NCI-H524 treated with DMSO at 0.1 percent for 48 hours (cell line): ENCODE measurements at regions not wholly inside any gene's neighbourhood (a gene's known extent, or its start where the extent isn't known, plus 50 kb on each side); places are given as distances from the start of the nearest gene placed in this dataset.

Experiments
- DNase-seq: peaks from one replicate; lab custom pipeline; 2025; lab: John Stamatoyannopoulos, UW

DNA sequence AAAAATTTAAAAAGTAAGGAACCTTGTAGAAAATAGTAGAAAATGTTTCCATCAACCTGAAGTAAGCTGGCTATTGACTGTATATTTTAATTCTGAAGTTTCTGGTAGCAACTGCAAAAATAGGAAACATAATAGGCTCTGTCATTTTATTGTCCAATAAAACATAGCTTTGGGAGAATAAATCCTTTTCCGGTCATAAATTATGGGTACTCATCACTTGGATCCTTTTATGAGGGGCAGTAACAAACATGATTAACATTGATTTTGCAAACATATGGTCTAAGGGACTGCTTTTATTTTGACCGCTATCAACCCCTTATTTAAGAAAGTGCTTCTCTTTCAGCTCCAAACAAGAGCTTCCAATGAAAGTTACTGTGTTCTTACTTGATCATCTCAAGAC lies 495.9 kb upstream of the ANKRD30A start:
- DNase-seq, result no peak

DNA sequence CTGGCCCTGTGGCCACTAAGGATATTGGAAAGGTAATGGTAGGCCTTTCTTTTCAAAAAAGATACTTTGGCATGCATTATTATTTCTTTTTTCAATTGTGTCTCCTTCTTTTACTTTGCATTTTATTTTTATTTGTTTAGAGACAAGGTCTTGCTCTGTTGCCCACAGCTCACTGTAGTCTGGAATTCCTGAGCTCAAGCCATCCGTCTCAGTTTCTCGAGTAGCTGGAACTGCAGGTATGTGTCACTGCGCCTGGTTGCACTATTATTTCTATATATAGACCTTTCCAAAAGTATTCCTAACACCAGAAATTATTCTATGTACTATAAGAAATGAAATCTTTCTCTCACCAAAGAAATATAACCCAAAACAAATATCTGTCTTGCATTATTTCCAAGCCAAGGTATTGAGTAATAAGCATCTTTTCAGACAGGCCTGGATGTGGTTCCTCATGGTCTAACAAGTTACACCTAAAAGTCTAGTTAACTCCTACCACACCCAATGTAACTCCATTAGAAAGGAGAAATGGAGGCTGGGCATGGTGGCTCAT lies 500.8 kb upstream of the ANKRD30A start:
- DNase-seq, result no peak

DNA sequence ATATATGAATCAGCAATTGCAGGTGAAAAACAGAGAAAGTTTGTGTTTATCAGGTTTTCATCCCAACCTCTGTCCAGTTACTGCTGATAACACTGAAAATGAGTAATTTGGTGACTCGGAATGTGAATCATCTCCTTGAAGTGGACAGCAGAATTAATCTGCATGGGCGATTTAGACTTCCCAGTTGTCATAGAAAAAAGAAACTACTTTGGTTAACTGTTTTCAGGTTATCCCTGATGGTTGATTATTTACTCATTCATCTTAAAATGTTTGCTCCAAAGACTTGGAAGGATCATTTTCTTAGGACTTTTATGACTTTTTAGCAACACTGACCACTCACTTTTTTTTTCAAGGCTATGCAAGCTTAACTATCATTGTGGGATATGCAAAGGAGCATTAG lies 504.1 kb upstream of the ANKRD30A start:
- DNase-seq, result no peak

DNA sequence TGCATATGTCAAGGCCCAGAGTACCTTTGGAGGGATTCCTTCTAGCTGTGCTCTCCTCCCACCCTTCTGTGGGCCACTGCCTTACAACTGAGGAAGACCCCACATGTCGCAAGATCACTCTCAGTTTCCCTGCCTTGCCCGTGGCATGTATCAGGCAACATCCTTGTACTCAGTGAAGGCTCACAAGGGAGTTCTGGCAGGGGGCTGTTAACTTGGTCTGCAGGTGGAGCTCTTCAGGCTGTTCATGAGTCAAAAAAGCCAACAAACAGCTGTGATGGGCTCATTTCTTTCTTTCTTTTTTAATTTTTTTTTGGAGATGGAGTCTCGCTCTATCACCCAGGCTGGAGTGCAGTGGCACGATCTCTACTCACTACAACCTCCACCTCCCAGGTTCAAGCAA lies 513.0 kb upstream of the ANKRD30A start:
- DNase-seq, result no peak

DNA sequence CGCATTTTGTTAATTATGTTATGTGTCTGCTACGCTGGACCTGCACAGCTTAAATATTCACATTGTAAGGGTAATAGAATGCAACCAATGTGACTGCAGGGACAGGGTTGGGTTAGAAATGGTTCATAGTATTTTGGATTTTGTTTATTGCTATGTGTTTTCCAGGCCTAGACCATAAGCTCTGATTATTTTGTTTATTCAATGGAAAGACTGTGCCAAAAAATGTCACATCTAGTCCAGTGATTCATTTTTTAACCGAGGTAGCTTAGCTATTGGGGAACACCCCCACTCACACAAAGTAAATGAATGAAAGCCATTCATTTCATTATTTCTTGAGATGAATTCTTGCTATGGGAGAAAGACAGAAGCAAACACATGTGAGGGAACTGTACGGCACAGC lies 516.5 kb upstream of the ANKRD30A start:
- DNase-seq, result no peak

DNA sequence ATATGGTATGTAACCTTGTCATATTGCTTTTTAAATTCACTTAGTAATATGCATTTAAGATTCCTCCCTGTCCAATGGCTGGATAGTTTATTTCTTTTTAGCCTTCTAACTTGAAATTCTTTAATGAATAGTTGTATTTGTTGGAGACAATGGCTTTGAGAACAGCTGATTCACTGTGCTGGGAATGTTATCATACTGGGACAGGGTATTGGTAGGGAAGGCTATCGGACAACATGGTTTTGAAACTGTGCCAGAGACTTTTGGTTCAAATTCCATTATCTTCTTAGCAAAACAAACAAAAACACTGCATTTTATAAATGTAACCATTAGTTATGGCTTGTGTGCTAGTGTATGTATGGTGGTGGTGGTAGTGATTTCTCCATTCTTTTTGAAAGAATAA lies 517.1 kb upstream of the ANKRD30A start:
- no peak for DNase-seq

DNA sequence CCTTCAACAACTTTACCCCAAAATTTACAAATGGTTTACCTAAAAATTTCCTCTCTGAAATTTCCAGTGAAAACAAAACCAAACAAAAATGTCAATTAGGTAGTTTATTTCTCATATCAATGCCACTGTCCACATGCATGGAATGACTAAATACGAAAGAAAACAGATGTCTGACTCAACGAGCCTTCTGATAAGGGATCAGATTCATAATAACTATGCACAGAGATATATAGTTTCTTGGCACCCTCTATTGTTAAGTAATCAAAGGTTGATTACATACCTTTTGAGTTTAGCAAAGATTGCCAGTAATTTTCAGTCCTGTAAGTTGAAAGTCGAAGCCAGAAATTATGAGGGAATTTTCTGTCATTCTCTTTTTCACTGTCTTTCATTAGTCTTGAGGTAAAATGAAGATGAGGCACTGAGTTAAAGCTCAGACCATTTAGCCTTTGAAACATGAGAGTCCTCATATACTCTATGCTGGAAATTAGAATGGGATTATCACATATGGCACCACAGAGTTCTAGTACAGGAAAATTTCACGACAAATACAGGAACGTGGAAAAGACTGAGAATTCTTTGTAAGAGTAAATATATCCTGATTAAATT lies 519.1 kb upstream of the ANKRD30A start:
- no peak for DNase-seq

DNA sequence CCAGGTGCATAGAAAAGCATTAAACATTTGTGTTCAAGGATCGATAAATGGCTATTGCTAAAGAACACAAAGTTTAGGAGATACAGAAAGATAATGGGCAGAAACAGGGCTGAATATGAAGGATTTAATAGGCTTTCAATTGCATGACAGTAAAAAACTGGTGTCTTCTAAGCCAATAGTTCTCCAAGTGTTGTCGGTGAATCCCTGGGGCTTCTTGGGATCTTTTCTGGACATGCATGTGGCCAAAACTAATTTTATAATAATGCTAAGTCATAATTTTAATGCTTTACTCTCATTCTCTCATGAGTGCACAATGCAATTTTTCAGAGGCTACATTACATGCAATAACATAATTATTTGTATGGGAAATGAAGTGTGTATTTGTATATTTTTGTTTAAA lies 521.1 kb upstream of the ANKRD30A start:
- DNase-seq, result no peak

DNA sequence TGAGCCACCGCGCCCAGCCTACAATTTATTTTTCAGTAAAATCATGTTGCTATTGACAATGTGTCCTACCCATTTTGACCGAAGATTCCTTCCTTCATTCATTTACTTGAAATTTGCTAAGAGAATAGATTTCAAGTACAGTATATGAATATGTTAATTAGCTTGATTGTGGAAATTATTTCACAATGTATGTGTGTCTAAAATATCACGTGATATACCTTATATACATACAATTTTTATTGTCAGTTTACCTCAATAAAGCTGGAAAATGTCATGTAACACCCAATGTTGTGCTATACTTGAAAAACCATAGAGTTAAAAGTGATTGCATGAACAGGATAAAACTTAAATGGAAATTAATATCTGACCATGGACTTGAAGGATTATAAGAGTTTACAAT lies 521.7 kb upstream of the ANKRD30A start:
- no peak for DNase-seq

DNA sequence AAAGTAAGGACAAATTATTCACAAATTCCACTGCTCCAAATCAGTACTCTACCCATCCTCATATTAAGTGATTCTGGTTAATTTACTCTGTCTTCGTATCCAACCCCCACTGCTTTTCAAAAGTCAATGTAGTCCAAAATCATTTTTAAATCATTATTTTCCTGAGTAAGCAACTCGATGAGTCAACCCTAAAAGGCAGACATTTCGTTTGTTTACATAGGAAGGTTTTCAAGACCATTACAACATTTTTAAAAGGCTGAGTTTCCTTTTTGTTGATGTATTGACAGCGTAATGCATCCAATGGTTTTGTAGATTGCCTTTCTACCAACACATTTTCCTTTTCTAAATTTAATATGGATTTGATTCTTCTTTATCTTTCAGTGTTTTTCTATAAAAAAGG lies 523.0 kb upstream of the ANKRD30A start:
- no peak for DNase-seq

DNA sequence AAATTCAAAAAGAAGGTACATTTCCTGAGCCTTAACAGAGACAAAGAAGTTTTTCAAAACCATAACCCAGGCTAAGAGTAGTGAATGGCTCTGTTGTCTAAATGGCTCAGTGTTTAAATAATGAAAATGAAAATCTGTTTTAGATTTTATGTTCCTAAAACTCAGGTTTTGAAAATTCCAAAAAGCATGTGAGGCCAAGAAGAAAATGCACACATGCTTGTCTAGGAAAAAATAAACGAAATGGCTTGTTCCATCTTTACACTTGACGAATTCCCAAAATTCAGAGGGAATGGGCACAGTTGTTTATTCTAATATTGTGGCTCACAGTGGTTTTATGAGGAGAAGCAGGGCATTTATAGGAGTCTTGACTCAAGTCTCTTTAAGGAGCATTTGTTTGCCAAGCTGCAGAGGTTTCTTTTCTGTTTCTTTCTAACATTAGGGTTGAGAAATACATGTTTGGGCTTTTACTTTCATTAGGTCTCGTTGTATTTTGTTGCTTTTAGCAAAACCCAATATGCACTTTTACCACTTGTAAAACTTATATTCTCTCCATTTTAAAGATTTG lies 527.6 kb upstream of the ANKRD30A start:
- DNase-seq, result no peak

DNA sequence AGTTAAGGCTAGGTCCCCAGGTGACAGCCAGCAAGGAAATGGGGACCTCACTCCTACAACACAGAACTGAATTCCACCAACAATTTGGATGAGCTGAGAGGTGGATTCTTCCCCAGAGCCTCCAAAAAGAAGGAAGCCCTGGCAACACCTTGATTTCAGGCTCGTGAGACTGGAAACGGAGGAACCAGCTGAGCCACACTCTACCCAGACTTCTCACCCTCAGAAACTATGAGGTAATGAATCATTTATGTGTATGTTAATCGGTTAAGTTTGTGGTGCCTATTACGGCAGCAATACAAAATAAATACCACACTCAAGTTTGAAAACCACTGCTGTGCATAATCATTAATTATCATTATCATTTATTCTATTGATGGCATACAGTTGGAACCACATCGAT lies 532.4 kb upstream of the ANKRD30A start:
- no peak for DNase-seq

DNA sequence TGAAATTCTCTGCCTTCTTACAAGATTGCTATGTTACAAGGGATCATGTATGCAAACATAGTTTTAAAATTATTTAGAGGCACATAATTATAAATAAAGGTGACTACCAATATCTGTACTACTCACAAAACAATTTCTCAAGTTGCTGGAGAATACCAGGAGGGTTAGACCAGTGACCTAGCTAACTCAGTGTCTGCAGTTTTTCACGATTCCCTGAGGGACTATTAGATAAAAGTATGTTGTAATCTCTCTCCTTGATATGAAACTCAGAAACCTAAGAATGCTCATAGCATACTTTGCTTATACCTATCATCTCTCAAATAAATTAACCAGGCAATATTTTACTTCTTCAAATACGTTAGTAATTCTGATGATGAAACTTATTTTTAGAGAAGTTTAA lies 534.0 kb upstream of the ANKRD30A start:
- DNase-seq, result no peak

DNA sequence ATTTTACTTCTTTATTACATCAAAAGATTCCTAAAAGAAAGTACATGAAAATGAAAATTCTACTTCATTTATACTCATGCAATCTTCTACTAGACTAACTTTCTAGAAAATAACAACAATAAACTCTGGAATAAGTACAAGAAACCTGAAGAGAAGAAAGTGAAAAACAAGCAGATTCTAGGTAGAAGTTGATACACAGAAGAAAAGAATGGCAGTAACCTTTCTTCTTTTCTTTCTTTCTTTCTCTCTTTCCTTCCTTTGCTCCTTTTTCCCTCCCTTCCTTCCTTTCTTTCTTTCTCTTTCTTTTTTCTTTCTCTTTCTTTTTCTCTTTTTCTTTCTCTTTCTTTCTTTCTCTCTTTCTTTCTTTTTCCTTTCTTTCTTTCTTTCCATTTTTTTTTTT lies 541.7 kb upstream of the ANKRD30A start:
- DNase-seq, result no peak

DNA sequence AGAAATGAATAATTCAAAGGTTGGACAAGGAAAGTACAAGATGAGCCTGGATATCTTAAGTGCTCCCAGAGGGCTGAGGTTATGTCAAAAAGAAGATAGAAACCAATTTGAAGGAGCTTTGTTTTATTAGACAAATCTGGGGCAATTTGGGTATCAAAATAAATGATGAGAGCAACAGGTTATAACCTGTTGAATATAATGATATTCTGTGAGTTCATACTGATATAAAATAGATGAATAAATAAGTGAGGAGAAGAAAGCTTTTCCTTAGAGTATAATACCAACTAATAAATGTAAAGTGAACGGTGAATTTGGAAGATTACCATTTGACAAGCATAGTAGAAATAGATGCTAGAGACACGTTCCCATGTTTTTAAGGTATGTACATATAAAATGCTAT lies 544.2 kb upstream of the ANKRD30A start:
- no peak for DNase-seq

DNA sequence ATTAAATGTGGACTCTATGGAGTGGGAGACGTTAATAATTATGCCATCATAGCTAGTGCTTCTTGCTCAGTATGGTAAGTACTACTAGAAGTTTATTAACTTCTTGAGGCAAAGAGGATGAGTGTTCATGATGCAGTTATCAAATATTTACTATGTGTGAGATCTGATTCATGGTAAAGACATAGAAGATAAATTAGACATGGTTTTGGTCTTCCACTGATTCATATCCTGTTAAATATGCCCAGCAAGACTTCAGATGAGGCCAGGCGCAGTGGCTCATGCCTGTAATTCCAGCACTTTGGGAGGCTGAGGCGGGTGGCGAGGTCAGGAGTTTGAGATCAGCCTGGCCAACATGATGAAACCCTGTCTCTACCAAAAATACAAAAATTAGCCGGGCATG lies 547.1 kb upstream of the ANKRD30A start:
- DNase-seq, result no peak

DNA sequence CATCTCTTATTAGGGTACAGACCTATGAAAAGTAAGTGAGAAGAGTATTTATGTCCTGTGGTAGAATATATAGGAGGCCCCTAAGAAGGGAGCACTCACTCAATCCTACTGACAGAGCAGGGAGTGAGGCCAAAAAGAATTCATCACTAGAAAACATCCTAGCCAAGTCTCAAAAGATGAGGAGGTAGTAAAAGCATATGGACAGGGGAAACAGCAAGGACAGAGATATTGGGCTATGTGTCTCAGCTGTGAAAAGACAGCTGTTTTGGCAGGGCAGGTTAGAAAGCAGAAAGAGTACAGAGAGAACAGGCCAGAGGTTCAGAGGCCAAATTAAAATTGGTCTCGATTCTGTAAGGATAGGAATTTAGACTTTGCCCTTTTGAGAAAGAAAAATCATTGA lies 548.3 kb upstream of the ANKRD30A start:
- DNase-seq, result no peak

DNA sequence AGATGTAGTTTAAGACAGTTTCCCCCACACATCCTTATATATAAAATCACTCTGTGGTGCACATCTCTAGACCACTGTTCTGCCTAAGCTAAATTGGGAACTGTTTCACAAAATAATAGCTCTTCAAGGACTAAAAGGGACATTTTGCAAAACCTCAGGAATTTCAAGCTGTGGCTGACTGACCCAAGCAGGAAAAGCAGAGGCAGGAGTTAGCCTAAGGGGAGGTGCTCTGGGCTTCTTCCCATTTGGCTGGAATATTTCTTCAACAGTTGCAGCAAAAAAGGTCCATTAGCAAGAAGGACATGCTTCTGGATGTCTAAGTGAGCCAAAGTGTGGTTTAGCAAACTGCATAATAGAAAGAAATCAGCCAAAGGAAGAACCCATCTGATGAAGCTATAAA lies 551.2 kb upstream of the ANKRD30A start:
- DNase-seq, result no peak

DNA sequence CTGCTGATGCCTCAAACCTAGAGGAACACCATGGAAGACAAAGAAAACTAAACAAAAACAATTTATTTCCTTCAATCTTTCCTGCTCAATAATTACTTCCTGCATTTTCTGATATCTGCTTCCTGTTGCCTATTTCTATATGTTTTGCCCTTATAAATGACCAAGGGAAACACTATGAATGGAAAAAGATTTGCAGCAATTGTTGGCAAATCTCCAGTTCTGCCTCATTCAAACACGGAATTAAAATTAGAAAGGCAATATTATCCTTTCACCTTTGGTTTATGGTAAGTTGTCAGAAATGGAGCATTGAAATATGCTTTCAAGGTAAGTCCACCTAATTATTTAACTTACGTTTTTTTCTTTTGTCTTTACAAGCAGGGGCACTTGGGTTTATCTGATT lies 552.2 kb upstream of the ANKRD30A start:
- no peak for DNase-seq

DNA sequence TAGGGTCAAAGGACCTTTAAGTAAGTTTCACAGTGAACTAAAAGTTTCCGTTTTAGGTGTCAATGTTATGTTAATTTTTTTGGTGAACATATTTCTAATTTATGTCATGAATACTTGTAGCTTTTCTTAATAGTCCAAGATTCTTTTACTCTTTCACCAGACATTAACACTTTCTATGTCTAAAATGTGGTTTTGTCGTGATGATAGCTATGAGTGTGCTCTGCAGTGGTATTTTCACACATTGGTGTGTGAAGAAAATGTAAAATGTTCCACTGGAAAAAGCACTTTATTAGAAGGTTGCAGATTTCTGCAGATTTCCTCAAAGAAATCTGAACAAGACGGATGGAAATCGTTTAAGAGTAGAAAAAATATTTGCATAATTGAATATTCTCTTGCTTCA lies 561.0 kb upstream of the ANKRD30A start:
- DNase-seq, result no peak

DNA sequence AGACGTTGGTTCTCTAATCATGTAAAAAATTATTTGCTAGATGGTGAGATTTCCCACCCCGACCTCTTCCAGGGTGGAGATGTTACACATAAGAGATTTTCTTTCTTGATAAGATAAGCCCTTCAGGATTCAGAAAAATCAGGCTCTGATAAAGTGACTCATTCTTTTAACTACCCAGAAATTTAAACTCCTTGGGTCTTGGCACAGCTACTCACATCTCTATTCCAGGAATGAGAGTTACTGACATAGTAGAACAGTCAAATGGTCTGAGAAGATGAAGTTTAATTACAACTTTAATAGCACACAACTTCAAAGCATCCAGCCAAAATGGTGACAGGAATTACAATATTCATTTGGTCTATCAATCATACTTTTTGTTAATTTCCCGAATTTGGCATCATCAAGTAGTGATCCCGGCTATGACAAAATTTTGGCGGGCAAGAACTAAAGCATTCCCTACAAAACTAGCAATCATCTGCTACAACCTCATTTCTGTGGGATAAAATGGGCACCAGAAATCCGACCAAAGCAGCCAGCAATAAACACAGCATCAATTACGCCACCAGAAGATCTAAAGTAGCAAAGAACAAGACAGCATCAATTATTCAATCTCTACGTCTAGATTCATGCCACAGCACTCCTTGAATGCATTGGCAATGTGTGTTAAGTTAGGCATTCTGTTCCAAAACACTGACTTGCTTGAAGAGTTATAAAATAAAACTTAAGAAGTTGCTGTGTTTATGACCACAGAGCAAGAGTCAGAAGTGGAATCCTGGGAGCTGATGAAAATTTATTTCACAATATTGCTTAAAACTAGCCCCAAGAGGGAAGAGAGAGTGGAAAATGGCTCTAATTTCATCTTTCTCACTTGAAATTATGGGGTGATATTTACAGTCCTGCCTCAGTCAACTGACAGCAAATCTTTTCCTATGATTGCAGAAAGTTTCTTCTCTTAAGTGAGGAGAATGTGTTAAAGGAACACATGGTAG lies 565.7 kb upstream of the ANKRD30A start:
- DNase-seq, result no peak

DNA sequence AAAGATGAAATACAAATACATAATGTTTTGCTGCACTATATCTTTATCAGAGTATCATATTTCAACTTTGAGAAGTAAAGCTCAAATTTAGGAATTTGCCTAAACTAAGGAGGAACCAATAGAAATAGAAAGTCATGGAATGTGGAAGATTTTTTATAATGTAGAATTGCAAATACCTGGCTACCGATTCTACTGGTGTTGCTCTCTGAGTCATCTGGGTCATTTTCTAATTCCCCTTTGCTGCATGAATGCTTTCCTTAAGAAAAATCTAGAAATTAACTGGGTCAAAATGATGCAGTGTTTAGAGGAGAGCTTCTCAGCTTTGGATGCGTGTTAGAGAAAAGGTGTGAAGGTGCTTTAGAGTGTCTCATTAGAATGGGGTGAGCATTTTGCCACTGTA lies 568.9 kb upstream of the ANKRD30A start:
- no peak for DNase-seq

DNA sequence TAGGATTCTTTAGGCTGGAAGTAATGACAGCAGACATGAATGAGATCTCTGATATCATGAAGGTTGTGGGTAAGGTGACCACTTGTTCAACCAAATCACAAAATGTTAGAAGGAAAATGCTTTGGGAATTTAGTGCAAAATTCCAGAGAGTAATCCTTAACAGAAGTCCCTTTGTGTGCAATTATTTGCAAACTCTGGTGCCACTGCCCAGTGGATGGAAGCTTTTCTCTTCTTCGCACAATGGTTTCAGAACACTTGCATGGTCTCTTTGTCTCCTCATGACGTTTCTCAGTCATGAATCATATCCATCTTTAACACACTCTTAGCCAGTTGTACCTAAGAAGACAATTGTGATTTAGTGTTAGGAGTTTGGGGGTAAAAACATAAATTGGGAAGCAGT lies 570.4 kb upstream of the ANKRD30A start:
- no peak for DNase-seq
